GM21717 (cell line): ENCODE measurements at regions not wholly inside any gene's neighbourhood (a gene's known extent, or its start where the extent isn't known, plus 50 kb on each side); places are given as distances from the start of the nearest gene placed in this dataset.

Experiments
- ATAC-seq: cut with Tn5 transposase; IDR thresholded peaks from one replicate; pipeline ENCODE4 v1.9.1; 2021; ENCODE audit warnings: mild to moderate bottlenecking, moderate library complexity; ENCODE audit not compliant: unreplicated experiment

DNA sequence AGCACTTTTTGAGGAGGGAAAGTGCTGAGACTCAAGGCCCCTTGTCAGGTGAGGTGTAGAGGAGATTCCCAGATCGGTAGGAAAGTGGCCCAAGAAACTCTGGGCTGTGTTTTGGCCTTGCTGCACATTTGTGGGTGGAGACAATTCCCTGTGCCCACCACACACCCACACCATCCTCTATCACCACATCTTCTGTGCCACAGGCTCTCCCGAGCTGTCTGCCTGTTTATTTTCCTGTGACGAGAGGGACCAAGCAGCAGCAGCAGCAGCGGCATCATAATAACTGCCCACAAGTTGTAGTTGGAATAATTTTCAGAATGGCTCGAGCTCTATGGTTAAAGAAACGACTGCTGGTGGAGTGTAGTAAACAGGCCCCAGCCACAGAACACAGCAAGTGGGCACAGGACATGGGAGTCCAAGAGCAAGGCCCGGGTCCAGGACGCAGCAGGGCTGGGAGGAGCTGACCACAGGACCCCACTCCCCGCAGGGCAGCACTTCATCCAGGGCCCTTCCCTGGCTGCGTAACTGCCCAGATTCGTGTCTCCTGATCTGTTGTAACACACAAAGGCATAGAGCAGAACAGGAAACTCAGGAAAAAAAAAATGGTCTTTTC, 55.6 kb upstream of the BCL2L14 start:
- no peak for ATAC-seq

DNA sequence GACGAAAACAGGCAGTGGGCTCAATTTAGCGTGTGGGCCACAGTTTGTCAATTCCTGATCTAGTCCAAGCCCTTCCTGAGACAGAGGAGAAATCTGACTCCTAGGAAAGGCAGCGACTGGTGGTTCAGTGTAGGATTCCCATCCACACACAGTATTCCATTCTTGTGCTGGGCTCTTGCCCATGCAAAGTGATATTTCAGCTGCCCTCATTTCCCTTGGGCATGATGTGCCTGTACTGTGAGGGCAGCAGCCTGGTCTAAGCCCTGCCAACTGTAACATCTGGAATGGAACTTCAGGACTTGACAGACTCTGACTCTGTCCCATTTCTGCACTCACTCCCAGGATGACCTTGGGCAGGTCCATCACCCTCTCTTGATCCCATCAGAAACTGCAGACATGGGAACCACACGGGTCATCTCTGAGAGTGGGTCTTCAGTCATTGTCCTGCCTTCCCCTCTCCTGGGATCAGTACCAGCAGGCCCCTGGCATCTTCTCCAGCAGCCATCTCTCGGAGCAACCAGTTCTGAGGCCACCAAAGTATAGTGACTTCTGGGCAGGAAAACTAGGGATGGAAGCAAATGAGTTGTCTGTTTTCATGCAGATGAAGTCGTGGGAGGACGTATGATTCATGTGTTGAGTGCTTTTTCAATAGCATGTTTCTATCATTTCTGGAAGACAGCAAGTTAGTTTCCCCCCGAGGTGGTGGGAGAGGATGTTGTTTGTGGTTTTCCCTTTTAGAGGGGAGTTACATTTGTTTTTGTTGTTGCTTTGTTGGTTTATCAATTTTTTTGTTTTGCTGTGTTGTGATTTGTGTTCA, 54.2 kb upstream of the BCL2L14 start:
- no peak for ATAC-seq

DNA sequence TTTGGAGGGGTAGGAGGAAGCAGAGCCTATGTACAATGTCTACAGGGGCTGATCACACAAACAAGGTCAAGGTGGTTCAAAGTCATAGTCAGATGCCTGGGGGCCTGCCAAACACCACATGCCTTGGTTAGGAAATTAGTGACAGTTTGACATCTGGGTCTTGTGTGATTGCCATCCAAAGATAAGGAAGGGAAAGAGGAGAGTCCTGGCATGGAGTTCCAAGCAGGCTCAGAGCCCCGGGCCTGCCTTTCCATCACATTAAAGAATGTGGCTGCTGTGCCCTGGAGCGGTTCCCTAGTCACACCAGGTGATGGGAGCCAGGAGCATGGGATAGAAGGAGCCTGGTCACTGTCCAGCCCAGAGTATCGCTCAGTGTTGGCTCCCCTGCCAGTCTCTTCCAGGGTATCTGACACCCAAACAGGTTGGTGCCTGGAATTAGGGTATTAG, 53.6 kb upstream of the BCL2L14 start:
- no peak for ATAC-seq

DNA sequence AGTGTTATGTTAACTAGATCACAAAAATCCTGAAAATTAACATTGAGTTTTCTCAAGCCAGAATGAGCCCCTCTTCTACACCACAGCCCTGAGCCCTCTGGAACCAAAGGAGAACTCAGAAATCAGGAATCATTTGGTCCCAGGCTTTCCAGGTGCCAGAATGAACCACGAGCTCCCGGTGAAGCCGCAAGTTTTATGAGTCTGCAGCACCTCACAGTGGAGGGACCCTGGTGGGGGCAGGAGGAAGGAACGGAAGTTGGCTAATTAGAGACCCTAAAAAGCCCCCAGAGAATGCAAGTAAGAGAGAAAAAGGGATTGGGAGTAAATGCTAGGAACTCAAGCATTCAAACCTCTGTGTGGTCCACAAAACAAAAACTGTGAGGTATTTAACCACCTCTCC, 52.9 kb upstream of the BCL2L14 start:
- no peak for ATAC-seq

DNA sequence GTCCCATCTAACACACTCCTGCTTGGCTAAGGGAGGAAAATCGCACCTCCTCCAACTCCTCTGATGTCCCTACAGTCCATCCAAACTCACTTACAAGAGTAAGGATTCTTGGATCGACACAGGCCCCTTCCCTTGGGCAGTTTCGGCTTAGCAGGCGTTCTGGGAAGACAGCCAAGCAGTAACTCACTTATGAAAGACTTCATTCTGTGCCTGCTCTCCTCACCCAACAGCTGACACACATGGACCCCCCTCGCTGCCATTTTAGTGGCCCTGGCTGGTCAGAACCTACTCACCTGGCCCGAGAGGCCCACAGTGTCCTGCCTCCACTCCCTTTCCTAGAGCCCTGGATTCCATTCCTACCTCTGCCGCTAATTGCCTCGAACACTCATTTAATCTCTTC, 52.3 kb upstream of the BCL2L14 start:
- no peak for ATAC-seq

DNA sequence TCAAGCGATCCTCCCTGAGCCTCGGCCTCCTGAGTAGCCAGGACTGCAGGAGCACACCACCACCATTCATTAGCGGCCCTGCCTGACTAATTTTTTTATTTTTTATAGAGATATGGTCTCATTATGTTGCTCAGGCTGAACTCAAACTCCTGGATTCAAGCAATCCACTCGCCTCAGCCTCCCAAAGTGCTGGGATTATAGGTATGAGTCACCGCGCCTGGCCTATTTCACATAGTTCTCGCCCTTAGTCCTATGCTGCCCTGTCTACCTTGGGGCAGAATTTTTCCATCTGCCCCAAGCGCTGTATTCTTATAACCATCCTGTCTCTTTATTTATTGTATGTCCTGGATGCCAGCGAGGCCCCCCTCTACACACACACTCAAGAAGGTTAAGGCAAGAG, 50.9 kb upstream of the BCL2L14 start:
- ATAC-seq = no peak

DNA sequence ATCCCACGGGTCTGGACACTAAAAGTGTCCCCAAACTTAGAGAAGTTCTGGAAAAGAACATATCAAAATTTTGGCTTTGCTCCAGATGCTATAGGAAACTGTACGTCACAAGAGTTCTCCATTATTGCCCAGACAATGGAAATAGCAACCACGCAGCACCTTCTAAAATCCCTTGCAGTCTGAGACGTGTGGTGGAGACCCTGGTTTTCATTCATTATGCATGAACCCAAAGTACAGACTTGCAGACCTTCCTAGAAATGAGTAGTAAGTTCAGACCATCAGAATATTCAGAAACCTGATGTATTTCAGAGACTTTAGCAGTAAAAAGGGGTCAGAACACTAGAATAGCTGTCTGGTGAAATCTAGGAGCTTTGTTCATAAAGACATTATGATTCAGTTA, 50.0 kb upstream of the BCL2L14 start:
- ATAC-seq = no peak
